T-helper 1 cell treated with Interleukin-12 subunit alpha and Interleukin-12 subunit beta and Interleukin-4 antibody, amounts not matched to agents 30 ng/mL and 1 ng/mL, for 36 hours (primary cell): ENCODE measurements at regions not wholly inside any gene's neighbourhood (a gene's known extent, or its start where the extent isn't known, plus 50 kb on each side); places are given as distances from the start of the nearest gene placed in this dataset.

Source experiments
- intact Hi-C: fragments of 100-400 bp; cut with micrococcal nuclease; formaldehyde crosslinking; loops from one replicate; pipeline ENCODE4 v1.15.1; 2024

- intact Hi-C loops: no loop called here
These were observed 85.1 kb upstream of the LRIG3 start for GRCh38 chr12:59005193-59005955.

DNA sequence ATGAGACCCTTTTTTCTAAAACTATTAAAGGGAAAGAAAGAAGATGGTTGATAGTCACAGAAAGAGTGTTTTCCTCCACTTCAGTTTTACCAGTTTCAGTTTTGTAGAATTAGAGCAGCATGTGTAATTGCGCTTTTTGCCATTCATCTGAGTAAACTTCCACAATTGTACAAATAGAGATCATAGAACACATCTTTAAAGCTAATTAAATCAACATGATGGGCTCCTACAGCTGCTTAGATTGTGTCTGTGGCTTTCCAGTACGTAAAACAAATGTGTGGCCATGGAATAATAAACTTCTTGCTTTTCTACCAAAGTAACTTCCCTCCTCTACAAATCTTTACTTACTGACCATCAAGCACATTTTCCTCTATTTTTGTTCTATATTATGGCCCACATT, 84.2 kb upstream of the LRIG3 start:
- intact Hi-C loops: no loop called here

GRCh38 chr12:58995666-58996363, 75.5 kb upstream of the LRIG3 start:
- intact Hi-C loops: no loop called here

DNA sequence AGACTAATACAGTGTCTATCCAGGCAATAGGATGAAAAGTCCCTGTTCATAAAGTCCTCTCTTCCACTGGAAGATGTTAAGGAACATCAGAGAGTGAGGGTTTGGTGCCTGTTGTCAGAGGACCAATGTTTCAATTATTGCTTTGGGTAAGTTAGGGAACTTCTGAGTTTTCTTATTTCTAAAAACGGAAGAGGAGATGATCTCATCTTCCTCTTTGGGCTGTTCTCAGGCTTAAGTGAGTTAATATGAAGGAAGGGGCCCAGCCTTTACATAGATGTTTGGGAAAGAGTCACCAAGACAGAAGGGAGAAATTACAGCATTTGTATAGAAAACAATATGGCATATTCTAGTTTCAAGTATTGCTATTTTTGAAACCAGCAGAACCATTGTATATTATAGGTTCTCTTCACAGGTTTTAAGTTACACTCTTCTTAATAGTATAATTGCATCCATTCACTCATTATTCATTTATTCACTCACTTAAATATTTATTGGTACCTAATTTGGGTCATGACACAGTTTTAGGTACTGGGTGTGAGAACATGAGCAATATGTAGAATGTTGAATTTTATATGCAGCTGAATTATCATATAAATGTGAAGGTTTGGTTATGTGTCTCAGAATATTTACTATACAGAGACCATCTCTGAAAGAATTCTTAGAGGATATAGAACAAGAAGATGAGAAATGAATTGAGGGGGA, 68.5 kb upstream of the LRIG3 start:
- intact Hi-C loops: no loop called here

- intact Hi-C loops: no loop called here
These were observed 61.7 kb upstream of the LRIG3 start for GRCh38 chr12:58981961-58982360.

DNA sequence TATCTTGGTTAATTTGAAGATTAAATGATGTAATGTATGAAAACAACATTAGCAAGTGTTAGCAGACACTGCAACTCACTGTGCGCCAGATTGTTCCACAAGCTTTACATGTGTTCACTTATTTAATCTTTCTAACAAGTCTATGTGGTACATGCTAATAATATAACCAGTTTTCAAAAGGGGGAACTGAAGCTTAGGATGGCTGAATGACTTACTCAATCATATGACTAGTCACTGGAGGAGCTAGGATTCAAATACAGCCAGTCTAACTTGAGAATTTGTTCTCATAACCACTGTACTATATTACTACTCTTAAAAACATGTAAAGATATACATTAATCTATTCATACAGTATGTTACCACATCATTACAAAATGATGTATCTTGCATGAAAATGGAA, 60.5 kb upstream of the LRIG3 start:
- intact Hi-C loops: no loop called here

- intact Hi-C loops: no loop called here
These were observed 58.4 kb upstream of the LRIG3 start for GRCh38 chr12:58978717-58979116.

DNA sequence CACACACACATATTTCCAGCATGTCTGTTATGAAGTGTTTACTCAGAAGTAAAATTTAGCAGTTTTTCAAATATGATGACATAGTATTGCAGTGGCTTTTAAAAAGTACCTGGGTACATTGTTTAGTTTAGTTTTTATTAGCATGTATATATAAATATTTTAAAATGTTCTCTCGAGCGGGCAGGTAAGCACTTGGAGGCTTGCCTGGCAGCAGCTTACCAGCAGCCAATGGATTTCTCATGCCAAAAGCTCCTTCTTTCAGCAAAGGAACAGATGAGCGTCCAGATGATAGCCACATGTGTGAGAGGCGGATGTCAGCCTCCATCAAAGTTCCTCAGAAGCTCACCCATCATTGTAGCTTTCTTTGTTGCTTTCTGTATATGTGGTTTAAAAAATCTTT, 57.2 kb upstream of the LRIG3 start:
- intact Hi-C loops: no loop called here

GRCh38 chr12:58976146-58976545, 55.8 kb upstream of the LRIG3 start:
- intact Hi-C loops: no loop called here
